GM21423 (cell line): ENCODE measurements at regions not wholly inside any gene's neighbourhood (a gene's known extent, or its start where the extent isn't known, plus 50 kb on each side); places are given as distances from the start of the nearest gene placed in this dataset.
"Not testable (repeated sequence)": the region's sequence is repeated elsewhere in the genome, so short reads cannot be mapped to it uniquely, and the experiment has no call there.

Experiments used
- ATAC-seq: cut with Tn5 transposase; IDR thresholded peaks from one replicate; pipeline ENCODE4 v1.9.1; 2021; ENCODE audit warnings: mild to moderate bottlenecking, moderate library complexity; ENCODE audit not compliant: unreplicated experiment

DNA sequence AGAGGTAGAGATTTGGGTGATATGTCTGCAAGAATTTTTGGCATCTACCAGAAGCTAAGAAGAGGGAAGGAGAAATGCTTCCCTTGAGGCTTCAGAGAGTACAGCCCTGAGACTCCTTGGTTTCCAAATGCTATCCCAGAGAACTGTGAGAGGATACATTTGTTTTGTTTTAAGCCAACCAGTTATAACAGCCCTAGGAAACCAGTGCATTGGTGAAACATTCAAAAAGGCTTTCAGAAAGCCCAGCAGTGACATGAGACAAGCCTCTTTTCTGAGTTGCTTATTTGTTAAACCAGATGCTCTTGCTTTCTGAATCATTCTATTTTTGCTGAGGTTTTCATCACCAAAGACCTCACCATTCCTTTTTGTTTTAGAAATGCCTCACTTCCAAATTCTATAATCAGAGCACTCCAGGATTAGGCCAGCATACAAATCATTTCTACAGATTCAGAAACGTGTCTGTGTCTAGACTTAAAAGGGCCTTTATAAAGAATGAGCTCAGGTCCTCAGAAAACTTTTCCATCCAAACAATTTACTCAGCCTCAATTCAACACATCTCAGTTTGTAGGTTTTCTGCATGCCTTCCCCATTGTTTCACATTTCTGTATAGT lies 1617.8 kb upstream of the FLRT2 start:
- ATAC-seq: no peak

DNA sequence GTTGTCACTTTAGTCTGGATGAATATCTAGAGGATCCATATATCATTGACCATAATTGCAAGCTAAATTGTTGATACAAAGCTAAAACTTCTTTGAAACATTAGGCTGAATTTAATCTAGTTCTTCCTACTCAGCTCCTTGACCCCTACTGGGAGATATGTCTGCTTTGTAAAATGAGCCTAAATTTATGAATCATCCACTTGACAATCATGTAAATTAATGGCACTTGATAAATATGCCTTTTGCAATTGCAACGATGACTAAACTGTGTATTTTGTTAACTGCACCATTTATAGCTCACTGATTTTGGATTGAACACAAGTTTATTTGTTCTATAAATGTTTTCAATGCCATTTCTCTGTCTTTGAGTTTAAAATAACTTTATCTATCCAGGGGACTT lies 1616.5 kb upstream of the FLRT2 start:
- ATAC-seq: no peak

DNA sequence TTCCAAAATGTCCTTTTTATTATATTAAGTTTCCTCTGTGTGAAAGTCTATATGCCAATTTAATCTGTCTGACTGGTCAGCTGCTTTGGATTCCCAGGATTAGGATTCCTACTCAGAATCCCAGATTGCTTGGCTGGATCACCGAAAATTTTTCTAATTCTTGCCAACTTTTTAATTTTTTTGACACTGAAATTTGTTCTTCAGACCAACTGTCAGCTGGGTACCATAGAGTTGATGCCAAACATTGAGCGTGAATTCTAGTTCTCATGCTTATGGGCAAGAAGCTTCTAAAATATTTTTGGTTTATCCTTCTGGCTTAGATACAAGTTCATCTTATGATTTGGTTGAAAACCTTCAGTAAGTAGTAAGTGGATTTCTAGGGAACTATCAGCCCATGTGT lies 1611.4 kb upstream of the FLRT2 start:
- no peak for ATAC-seq

DNA sequence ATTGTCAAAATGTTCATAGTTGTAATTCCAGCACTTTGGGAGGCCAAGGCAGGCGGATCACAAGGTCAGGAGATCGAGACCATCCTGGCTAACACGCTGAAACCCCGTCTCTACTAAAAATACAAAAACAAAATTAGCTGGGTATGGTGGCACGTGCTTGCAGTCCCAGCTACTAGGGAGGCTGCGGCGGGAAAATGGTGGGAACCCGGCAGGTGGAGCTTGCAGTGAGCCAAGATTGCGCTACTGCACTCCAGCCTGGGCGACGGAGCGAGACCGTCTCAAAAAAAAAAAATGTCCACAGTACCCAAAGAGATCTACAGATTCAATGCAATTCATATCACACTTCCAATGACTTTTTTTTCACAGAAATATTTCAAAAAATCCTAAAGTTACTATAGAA lies 1610.3 kb upstream of the FLRT2 start:
- ATAC-seq: not testable (repeated sequence)

DNA sequence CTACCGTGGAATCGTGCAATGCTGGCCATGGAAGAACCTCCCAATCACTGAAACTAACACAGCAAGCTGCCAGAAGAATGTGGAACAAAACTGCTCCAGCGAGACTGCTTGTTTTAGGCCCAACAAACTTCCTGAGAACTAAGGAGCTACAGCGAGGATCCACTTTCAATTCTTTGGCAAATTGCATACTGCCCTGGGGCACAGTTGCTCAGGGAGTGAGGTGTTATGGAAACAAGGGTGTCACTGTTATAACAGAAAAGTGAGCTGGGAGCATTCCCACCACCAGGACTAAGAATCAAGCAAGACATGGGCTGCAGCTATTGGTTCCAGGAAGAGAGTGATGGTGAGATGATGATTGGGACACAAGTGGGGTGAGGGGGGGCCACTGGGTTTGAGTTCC lies 1606.1 kb upstream of the FLRT2 start:
- ATAC-seq: no peak

DNA sequence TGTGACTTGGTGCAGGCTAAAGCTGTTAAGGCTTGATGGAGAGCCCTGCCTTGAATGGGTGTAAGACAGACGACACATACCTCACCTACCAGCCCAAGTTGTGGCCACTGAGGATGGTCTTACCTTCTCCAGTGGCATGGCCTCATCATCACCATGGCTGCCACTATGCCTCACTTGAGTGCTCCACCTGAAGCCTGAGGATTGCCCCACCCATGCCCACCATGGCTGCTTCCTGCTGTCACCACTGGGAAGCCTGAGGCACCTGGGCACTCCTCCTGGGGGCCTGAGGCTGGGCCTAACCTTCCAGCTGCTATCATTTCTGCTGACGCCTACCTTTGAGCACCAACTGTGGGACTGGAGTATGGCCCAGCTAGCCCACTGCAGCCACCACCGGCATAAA lies 1605.7 kb upstream of the FLRT2 start:
- ATAC-seq: no peak

DNA sequence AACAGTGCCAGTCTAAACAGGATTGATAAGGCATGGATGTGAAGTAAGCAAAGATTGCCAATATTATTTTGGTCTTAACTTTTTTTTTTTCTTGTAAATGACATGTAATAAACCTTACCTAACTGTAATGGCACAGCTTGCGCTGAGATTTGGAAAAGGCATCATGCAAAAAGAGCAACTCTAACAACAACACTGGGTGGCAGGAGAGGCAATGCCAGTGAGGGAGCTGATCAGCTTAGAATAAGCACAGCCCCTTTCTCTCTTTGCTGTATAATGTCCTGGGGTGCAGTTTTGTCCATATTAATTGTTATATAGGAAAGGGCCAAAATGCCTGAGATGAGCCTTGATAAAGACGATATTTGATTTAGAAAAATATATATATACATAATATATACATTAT lies 1589.7 kb upstream of the FLRT2 start:
- no peak for ATAC-seq

DNA sequence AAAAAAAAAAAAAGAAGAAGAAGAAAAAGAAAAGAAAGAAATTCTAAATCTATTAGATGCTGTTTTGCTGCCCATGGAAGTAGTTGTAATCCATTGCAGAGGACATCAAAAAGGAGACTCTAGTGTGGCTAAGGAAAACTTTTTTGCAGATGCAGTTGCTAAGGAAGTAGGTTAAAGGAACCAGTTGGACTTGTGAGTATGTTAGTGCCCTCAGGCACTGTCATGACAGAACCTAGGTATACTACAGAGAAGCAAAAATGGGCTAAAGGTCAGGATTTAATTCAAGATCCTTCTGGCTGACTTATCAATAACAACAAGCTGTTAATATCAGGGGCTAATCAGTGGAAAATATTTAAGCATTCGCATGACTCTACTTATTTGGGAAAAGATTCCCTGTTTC lies 1571.6 kb upstream of the FLRT2 start:
- ATAC-seq: no peak

DNA sequence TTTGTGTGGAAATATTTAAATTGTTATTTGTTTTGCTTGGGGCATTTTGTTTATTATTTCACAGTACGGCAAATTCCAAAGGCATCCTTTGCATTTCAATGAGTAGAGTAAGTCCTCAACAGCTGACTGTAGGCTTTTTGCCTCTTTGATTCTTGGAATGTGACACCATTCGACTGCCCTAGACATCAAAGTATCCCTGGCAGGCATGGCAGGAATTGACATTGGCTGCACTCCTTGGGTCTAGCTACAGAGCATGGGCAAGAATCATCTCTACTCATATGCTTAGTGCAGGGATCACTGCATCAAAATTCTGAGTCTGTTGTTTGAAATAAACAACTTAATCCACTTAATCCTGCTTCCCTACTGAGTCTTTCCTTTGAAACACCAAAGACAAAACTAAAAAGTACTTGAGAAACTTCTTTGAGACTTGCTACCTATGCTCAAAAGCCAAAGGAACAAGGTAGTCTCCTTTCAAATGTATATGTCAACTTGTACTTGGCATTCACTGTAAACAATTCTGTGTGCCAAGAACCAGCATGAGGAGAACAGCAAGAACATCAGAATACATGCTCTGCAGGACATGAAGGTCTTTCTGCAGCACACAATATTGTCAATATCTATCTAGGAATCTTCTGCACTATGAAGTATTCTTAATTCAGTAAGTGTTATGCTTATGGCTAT lies 1569.0 kb upstream of the FLRT2 start:
- no peak for ATAC-seq

DNA sequence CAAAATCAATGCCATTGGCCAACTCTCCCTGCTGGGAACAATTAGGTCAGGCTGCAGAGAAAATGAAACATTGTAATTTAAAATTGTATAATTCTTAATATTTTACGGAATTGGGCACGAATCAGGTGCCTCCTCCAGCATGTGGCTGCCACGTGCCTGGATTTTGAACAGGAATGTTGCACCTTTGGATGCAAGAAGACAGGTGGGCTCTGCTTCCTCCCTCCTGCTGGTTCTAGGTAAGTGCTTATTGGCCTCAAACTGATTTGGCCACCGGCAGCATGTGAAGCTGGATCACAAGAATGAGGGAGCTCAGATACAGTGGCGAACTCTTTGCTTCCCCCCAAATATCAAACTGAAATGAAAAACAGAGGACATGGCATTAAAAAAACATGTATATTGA lies 1559.9 kb upstream of the FLRT2 start:
- no peak for ATAC-seq

DNA sequence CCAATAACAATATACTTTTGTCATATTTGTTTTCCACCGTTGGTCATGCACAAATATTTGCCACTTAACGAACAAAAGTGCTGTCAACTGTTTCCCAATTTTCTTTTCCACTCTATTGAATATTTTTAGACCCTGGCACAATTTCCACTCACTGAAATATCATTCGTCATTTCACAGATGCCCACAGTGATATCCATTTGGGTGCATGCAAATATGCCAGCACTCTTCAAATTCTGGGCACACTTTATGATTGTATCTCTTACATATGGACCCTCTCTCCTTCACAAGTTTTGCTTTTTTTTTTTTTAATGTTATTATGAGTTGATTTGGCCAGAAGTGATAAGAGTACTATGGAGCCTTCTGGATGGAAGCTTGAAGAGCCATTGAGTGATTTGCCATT lies 1557.3 kb upstream of the FLRT2 start:
- no peak for ATAC-seq

DNA sequence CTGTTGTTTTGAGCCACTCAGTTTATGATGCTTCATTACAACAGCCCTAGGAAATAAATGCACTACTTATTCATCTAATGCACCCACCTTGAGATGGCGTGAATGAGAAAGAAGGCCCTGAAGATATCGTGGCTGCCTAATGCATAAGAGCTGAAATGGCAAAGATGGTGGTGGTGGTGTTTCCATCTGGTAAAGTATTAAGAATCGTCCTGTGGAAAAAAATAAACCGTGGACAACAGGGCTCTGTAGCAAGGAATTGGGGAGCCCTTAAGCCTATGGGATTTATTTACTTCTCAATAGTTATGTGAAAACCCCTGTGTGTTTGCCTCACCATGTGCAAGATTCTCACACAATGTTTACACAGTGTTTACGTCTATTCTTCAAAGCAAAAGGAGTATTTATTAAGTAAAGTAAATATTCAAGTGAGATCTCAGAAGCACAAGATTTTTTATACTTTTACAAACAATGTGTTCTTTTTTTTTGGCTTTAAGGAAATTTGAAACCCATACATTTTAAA lies 1555.2 kb upstream of the FLRT2 start:
- no peak for ATAC-seq

DNA sequence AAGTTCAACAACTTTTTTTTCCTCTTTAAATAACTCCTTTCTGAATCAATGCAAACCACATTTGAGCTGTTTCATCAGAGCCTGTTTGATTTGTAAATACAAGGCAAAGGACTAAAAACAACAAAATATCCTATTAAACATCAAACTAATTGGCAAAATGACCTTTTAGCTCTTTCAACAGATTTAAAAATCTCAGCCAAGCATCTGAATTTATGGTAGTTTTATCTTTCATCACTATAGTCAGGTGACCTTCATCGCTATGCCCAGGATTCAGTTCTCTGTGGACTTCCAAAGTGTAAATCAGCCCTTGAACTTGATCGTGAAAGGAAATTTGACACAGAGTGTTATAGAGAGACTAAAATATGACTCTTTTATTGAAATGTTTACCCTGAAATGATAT lies 1554.5 kb upstream of the FLRT2 start:
- ATAC-seq: no peak

DNA sequence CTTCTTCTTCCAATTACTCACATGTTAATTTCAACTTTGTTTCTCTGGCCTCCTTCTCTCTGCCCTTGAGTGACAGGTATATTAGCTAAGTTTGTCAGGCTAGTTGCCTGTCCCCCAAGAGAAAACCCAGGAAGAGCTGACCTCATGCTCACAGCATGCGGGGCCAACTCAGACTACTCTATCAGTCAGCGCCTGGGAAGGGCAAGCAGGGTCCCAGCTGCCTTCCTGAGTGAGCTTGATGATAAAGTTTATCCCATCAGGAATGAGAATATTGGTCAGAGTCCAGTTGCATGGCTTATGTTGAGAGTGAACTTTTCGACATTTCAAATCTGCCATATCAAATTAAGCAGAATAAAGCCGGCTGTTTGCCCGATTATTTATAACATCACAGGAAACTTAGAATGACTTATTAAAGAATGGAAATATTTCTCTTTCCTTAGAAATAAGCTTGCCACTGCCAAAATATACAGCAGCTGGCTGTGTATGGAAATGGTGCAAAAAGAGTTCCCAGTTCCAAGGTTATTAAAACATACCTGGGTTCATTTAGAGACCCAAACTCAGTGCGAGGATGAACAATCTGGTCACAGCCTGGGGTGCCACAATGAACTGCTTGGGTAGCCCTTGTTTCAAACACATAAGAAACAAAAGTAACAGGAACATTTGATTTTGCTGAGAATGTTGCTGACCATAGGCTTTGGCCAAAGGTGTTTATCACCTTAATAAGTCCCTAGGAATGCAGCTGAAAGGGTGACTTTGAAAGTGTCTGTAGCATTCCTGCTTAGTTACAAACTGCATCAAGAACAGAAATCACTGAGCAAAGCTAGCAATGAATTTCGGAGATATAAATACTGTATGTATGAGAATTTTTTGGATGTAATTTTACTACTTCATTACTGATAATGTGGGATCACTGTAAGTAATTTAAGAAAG lies 1553.8 kb upstream of the FLRT2 start:
- no peak for ATAC-seq

DNA sequence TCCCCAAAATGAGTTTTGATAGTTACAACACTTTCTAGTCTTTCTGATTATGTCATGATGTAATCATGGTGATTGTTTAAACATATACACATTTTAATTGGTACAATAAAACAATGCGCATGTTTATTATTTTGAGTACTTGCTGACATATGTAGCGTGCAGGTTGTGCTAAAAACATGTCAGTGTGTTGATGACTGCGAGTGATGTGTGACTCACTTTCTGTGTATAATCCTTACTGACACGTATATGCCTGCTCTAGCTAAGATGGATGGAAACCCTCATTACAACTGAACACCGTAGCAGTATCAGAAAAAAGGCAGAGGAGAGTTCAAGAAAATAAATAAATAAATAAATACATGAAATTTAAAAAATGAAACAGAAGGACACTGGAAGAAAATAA lies 1552.4 kb upstream of the FLRT2 start:
- no peak for ATAC-seq

DNA sequence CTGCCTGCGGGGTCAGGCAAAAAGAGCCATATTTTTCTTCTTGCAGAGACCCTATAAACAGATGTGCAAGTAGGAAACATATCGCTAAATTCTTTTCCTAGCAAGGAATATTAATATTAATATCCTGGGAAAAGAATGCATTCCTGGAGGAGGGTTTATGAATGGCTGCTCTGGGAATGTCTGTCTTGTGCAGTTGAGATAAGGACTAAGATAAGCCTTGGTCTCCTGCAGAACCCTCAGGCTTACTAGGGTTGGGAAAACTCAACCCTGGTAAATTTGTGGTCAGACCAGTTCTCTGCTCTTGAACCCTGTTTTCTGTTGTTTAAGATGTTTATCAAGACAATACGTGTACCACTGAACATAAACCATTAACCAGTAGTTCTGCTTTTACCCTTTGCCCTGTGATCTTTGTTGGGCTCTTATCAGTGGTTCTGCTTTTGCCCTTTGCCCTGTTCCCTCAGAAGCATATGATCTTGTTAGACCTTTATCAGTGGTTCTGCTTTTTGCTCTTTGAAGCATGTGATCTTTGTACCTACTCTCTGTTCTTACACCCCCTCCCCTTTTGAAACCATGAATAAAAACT lies 1548.2 kb upstream of the FLRT2 start:
- ATAC-seq: not testable (repeated sequence)

DNA sequence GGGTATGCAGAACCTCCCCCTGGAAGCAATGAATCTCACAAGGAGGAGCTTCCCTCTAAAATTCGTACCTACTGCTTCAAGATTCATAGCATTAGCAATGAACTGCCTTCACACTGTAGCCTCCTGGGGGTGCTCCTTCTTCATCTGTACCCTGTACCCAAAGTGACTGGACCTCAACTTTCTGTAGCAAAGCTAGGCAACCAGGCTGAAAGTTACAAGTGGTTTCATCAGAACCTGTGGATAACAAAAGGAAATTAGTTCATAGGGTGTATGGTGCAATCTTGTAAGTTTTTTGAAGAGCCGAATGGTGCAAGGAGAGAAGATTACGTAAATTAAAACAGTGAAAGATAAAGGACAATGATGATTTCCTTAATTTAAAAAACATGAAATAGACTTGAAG lies 1541.7 kb upstream of the FLRT2 start:
- no peak for ATAC-seq

DNA sequence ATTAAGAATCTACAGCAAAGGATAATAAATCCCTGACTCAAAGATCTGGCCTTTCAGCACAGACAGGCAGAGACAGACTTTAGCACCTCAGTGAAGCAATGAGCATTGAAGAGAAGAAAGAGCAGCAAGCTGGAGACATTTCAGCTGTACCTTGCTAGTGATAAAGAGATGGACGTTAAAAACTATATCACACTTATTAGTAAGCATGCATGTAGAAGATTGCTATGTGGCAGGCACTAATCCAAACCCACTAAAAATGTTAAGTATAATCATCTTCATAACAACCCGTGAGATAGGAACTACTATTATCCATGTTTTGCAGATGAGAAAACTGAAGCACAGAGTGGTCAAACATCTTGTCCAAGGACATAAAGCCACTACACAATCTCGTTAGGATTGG lies 1538.3 kb upstream of the FLRT2 start:
- no peak for ATAC-seq

DNA sequence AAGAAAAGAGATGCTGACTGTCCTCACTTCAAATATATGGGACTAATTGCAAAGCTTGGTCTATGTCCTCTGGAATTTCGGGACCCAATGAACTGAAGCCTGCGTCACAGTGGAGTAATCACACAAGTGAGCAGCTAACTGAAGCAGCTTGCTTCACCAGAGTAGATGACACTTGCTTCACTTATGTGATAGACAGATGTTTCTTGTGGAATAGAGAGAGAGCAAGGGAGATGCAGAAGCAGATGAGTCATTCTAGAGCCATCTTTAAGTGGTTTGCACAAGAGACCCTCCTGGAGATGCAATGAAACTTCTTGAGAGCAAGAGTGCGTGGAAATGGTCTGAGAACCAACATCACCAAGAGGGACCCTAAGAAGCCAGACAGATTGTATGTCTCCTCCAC lies 1537.1 kb upstream of the FLRT2 start:
- no peak for ATAC-seq

DNA sequence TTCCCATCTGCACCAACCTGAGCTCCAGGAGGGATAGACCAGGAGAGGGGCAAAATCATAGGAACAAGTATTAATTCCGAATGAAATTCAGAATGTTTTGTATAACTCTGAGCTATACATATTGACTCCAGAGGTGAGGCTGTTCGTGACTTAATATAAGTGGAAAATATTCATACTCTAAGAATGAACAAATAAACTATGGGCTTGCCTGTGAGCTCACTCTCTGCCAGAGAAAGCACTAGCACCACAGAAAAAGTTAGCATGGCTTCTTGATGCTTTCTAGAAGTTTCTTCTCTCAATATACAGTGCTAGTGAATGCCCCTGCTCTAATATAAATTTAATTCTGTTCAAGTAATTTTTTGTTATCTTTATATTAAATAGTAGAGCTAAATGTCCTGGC lies 1536.4 kb upstream of the FLRT2 start:
- no peak for ATAC-seq

DNA sequence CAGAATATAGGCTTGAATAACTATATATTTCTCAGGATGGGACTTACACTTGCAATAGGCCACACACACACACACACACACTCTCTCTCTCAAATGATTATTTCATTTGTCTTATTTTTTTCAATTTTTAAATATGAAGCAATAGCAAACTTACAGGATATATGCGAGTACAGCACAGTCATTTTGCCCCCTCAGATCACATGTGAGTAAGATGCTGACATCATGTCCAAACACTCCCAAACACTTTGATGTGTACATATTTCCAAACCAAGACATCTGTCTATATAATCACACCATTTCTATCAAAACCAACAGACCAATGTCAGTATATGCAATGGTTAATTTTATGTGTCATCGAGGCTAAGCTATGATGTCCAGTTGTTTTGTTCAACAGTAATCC lies 1535.9 kb upstream of the FLRT2 start:
- ATAC-seq: no peak
